HCT116 (cell line): ENCODE measurements at regions not wholly inside any gene's neighbourhood (a gene's known extent, or its start where the extent isn't known, plus 50 kb on each side); places are given as distances from the start of the nearest gene placed in this dataset.

ENCODE experiments used
- EZH2 ChIP-seq: fragments of 200-600 bp; sonication (generic); IDR thresholded peaks from 2 replicates; pipeline ENCODE4 v1.6.1; 2017; ENCODE audit warnings: antibody characterized with exemption, mixed run types
- EZH2phosphoT487 ChIP-seq: fragments of 200-600 bp; IDR thresholded peaks from 2 replicates; pipeline ENCODE4 v1.6.1; 2018; ENCODE audit warnings: antibody characterized with exemption, borderline replicate concordance
- JUND ChIP-seq: IDR thresholded peaks from 2 replicates; pipeline ENCODE4 v1.6.1; 2012
- POLR2A ChIP-seq: IDR thresholded peaks from 2 replicates; pipeline ENCODE4 v1.7.0; 2011; ENCODE audit warnings: borderline replicate concordance; ENCODE audit not compliant: insufficient read depth, insufficient read length; ENCODE audit errors: extremely low read depth
- POLR2AphosphoS5 ChIP-seq: IDR thresholded peaks from 2 replicates; pipeline ENCODE4 v1.6.1; 2011; ENCODE audit warnings: mild to moderate bottlenecking, low read depth, low read length, moderate library complexity
- RAD21 ChIP-seq: IDR thresholded peaks from 2 replicates; pipeline ENCODE4 v1.6.1; 2012; ENCODE audit warnings: low read depth, mild to moderate bottlenecking
- SIN3A ChIP-seq: IDR thresholded peaks from 2 replicates; pipeline ENCODE4 v1.6.1; 2012; ENCODE audit warnings: low read depth
- ZNF274 ChIP-seq: fragments of 200-500 bp; sonication (Bioruptor generic); IDR thresholded peaks from 2 replicates; pipeline ENCODE4 v1.6.1; 2014; ENCODE audit warnings: mild to moderate bottlenecking, low read depth, low read length, inconsistent platforms
- TF ChIP-seq, protein P1 (sequence below): IDR thresholded peaks from 2 replicates; pipeline ENCODE4 v1.6.1; 2011; ENCODE audit warnings: mild to moderate bottlenecking, low read length, moderate library complexity; ENCODE audit not compliant: insufficient replicate concordance; ENCODE audit errors: extremely low read depth
- TF ChIP-seq, protein P2 (sequence below), 3 experiments: fragments of 200-600 bp in 1 of 3; sonication (generic) in 1 of 3; IDR thresholded peaks in 2 of 3; conservative IDR thresholded peaks in 1 of 3; 2 replicates each; pipeline ENCODE4 v1.5.1; 2012 to 2017; ENCODE audit warnings: low read depth in 2 of 3, low read length in 2 of 3, antibody characterized with exemption in 1 of 3, borderline replicate concordance in 1 of 3, control low read depth in 1 of 3, mild to moderate bottlenecking in 1 of 3, mixed read lengths in 1 of 3, mixed run types in 1 of 3, moderate library complexity in 1 of 3; ENCODE audit not compliant: insufficient read depth in 1 of 3
- TF ChIP-seq, protein P3 (sequence below): IDR thresholded peaks from 2 replicates; pipeline ENCODE4 v1.6.1; 2012
- TF ChIP-seq, protein P4 (sequence below): IDR thresholded peaks from 2 replicates; pipeline ENCODE4 v1.6.1; 2012
- TF ChIP-seq, protein P5 (sequence below): IDR thresholded peaks from 2 replicates; pipeline ENCODE4 v1.6.1; 2012; ENCODE audit warnings: low read depth

DNA sequence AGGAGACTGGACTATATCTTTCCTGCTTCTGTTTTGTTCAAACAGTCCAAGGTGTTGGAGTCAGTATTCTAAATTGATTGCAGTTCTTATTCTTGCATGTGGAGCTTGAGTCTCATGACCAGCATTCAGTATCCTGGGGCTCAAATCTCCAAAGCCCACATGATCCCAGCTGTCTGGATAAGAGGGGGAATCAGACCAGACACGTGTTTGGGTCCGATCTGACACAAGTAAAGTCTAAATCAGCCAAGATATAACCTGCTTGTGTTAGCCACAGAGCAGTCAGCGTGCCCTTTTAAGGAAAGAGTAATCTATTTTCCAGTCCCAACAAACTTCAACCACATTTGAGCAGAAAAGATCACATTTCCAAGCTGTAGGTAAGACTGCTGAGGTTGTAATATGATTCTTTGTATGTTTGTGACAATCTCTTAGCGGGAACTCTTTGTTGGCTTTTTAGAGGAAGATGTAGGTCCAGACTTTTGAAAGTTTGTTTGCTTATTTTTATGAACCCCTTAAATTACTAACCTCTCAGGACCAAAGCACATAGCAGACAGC, 334.6 kb downstream of the SLC4A3 start:
- TF ChIP-seq, protein P1, sequence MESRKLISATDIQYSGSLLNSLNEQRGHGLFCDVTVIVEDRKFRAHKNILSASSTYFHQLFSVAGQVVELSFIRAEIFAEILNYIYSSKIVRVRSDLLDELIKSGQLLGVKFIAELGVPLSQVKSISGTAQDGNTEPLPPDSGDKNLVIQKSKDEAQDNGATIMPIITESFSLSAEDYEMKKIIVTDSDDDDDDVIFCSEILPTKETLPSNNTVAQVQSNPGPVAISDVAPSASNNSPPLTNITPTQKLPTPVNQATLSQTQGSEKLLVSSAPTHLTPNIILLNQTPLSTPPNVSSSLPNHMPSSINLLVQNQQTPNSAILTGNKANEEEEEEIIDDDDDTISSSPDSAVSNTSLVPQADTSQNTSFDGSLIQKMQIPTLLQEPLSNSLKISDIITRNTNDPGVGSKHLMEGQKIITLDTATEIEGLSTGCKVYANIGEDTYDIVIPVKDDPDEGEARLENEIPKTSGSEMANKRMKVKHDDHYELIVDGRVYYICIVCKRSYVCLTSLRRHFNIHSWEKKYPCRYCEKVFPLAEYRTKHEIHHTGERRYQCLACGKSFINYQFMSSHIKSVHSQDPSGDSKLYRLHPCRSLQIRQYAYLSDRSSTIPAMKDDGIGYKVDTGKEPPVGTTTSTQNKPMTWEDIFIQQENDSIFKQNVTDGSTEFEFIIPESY = no peak
- TF ChIP-seq POLR2A = no peak
- no peak for TF ChIP-seq POLR2AphosphoS5
- TF ChIP-seq RAD21 = no peak
- TF ChIP-seq, protein P2, sequence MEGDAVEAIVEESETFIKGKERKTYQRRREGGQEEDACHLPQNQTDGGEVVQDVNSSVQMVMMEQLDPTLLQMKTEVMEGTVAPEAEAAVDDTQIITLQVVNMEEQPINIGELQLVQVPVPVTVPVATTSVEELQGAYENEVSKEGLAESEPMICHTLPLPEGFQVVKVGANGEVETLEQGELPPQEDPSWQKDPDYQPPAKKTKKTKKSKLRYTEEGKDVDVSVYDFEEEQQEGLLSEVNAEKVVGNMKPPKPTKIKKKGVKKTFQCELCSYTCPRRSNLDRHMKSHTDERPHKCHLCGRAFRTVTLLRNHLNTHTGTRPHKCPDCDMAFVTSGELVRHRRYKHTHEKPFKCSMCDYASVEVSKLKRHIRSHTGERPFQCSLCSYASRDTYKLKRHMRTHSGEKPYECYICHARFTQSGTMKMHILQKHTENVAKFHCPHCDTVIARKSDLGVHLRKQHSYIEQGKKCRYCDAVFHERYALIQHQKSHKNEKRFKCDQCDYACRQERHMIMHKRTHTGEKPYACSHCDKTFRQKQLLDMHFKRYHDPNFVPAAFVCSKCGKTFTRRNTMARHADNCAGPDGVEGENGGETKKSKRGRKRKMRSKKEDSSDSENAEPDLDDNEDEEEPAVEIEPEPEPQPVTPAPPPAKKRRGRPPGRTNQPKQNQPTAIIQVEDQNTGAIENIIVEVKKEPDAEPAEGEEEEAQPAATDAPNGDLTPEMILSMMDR (IDR thresholded peaks at IDR 0.05 in 2 of 3, conservative IDR thresholded peaks at IDR 0.05 in 1 of 3; ENCODE audit: borderline replicate concordance in 1 of 3, insufficient read depth in 1 of 3, low read depth in 2 of 3, low read length in 2 of 3) = no peak
- no peak for TF ChIP-seq JUND
- no peak for TF ChIP-seq EZH2
- TF ChIP-seq, protein P3, sequence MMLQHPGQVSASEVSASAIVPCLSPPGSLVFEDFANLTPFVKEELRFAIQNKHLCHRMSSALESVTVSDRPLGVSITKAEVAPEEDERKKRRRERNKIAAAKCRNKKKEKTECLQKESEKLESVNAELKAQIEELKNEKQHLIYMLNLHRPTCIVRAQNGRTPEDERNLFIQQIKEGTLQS = no peak
- TF ChIP-seq, protein P4, sequence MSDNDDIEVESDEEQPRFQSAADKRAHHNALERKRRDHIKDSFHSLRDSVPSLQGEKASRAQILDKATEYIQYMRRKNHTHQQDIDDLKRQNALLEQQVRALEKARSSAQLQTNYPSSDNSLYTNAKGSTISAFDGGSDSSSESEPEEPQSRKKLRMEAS = no peak
- TF ChIP-seq EZH2phosphoT487 = no peak
- TF ChIP-seq, protein P5, sequence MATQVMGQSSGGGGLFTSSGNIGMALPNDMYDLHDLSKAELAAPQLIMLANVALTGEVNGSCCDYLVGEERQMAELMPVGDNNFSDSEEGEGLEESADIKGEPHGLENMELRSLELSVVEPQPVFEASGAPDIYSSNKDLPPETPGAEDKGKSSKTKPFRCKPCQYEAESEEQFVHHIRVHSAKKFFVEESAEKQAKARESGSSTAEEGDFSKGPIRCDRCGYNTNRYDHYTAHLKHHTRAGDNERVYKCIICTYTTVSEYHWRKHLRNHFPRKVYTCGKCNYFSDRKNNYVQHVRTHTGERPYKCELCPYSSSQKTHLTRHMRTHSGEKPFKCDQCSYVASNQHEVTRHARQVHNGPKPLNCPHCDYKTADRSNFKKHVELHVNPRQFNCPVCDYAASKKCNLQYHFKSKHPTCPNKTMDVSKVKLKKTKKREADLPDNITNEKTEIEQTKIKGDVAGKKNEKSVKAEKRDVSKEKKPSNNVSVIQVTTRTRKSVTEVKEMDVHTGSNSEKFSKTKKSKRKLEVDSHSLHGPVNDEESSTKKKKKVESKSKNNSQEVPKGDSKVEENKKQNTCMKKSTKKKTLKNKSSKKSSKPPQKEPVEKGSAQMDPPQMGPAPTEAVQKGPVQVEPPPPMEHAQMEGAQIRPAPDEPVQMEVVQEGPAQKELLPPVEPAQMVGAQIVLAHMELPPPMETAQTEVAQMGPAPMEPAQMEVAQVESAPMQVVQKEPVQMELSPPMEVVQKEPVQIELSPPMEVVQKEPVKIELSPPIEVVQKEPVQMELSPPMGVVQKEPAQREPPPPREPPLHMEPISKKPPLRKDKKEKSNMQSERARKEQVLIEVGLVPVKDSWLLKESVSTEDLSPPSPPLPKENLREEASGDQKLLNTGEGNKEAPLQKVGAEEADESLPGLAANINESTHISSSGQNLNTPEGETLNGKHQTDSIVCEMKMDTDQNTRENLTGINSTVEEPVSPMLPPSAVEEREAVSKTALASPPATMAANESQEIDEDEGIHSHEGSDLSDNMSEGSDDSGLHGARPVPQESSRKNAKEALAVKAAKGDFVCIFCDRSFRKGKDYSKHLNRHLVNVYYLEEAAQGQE = no peak
- TF ChIP-seq ZNF274 = no peak
- TF ChIP-seq SIN3A = no peak
